DMS53 treated with DMSO at 0.1 percent for 48 hours (cell line): ENCODE measurements at regions not wholly inside any gene's neighbourhood (a gene's known extent, or its start where the extent isn't known, plus 50 kb on each side); places are given as distances from the start of the nearest gene placed in this dataset.

Experiments used
- DNase-seq: peaks from one replicate; lab custom pipeline; 2025; ENCODE audit not compliant: unreplicated experiment; lab: John Stamatoyannopoulos, UW

DNA sequence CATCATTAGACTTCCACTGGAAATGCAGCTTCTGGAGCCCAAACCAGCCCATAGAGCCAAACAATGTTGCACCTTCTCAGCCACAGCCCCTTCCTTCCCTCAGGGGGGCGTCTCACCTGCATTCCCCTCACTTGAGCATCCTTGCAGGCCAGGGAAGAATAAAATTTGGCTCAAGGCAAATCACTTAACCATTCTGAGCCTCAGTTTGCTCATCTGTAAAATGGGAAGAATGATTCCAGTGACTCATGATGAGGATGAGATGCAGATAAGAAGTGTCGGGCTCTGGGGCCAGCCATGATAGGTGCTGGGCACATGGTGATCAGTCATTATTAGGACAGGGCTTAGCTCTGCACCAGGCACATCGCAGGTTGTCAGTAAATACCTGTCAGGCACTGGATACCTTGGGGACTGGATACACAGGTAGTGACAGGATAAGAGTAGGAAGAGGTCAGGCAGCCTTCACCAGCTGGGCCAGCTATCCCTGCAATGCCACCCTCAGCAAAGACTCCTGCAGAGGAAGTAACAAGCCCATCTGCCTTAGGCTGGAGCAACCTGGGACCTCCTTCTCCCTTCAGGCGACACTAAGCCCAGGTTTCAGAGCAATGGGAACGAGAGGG lies 208.0 kb upstream of the TNRC6C start:
- no peak for DNase-seq

GRCh38 chr17:77753246-77753645 lies 205.3 kb upstream of the TNRC6C start:
- DNase-seq: no peak

DNA sequence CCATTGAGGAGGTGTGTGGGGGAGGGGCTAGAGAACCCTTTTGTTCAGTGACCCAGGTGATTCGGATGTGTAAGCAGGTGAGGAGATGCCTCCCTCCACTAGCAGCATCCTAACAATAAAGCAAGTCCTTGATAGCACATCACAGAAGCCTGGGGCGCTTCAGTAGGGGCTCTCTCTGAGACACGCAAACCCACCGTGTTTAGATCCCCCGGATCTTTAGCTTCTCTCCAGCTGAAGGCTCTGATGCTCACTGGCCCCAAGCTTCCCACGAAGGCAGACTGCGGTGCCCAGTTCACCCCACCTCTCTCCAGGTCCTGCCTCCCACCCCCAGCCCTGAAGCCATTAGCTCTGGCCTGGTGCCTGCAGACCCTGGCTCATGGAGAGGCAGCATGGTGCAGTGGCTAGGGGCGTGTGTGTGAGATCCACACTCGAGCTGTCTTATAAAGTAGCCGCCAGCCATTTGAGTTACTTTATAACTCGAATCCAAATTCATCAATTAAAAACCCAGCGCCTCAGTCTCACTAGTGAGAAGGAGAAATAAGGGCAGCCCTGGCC lies 204.7 kb upstream of the TNRC6C start:
- no peak for DNase-seq

GRCh38 chr17:77754956-77755355 lies 203.5 kb upstream of the TNRC6C start:
- no peak for DNase-seq

DNA sequence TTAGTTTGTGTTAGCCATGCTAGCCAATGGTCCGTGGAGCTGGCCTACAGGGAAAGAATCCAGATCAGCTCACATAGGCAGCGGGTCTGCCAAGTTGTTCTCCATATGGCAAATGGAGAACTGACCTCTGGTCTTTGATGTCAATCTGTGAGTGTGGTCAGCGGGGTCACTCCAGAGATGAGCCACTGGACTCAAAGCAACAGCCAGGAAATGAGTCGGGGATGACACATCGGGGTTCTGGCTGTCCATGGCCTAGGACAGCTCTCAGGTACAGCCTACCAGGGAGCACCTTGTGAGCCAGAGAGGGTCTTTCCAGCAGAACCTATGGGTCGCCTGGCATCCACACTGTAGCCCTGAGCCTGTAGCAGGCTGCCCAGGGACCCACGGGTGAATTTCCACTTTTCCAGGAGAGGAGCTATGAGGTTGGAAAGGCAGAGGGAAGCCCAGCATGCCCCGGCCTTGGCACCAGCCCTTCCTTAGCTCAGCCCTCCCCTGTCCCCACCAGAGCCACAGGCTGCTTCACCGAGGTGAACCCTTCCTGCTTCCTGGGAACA lies 203.0 kb upstream of the TNRC6C start:
- no peak for DNase-seq

- no peak for DNase-seq
These were observed 202.5 kb upstream of the TNRC6C start for GRCh38 chr17:77756028-77756427.

- DNase-seq: no peak
These were observed 201.5 kb upstream of the TNRC6C start for GRCh38 chr17:77756846-77757560.

DNA sequence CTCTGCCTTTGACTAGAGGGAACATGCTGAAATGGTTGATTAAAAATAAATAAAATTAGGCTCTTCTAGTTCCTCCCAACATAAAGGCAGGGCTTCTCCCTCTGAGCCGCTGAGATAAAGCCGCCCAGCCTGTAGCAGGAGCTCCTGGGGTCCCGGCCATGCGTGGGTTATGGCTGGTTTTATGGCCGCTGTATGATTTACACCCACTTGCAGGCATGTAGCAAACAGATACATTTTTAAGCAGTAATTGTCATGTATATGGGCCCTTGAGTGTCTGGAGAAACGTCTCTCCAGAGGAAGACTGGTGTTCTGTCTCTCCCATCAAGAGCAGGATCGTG lies 201.0 kb upstream of the TNRC6C start:
- no peak for DNase-seq

DNA sequence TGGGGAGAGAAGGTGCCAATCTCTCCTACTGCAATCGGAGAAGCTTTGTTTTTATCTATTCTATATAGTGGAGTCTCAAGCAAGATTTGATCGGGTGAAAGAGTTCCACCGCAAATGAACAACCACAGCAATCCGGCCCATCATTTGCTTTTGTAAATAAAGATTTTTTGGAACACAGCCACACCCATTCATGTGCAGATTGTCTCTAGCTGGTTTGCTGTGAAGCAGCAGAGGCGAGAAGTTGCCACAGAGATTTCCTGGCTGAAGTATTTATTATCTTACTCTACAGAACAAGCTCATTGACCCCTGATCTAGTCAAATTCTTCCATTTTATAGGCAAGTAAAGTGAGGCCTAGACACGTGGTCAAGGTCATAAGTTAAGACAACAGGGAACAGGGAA lies 195.5 kb upstream of the TNRC6C start:
- no peak for DNase-seq

GRCh38 chr17:77763575-77763974 lies 194.9 kb upstream of the TNRC6C start:
- no peak for DNase-seq

- no peak for DNase-seq
These were observed 193.2 kb upstream of the TNRC6C start for GRCh38 chr17:77765292-77765691.

DNA sequence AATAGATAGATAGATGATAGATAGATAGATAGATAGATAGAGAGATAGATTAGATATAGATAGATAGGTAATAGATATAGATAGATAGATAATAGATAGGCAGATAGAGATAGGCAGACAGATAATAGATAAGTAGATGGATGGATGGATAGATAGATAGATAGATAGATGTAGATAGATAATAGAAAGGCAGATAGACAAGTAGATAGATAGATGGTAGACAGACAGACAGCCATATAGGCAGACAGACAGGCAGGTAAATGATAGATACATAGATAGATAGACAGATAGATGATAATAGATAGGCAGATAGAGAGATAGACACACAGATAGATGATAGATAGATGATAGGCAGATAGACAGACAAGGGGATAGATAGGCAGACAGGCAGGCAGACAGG lies 191.4 kb upstream of the TNRC6C start:
- DNase-seq: no peak

GRCh38 chr17:77768248-77768852 lies 190.2 kb upstream of the TNRC6C start:
- no peak for DNase-seq

GRCh38 chr17:77769215-77769614 lies 189.3 kb upstream of the TNRC6C start:
- no peak for DNase-seq

- no peak for DNase-seq
These were observed 188.7 kb upstream of the TNRC6C start for GRCh38 chr17:77769762-77770161.

DNA sequence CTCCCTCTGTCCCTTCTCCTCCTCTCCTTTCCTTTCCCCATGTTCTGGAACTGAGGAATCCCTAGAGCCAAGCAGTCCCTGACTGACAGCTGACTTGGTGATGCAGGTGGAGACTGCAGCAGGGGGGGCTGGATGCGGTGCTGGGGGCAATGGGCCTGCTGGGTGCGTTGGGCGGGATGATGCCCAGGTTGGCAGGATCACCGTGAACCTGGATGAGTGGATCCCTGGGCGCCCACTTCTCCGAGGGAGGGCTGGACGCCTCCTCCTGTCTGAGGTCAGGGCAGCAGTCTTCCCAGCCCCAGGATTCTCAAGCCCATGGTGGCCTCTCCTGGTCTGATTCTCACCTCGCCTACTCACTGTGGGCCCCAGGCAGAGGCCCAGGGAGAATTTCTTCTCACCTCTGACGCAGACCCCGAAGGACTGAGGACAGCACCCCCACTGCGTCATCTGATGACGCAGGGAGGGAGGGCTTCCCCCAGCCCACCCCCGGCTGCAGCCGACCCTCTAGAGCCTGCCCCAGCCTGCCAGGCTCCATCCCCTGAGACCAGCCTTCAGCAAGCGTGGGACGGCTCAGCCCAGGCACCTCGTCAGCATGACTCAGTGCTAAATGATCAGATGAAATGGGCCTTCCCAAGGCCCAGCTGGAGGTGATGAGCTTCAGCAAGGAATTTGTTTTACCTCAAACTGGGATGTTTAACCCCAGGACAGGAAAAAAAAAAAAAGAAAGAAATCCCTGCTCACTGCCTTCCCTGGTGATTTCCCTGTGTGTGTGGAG lies 188.0 kb upstream of the TNRC6C start:
- DNase-seq: no peak

- DNase-seq: no peak
These were observed 187.4 kb upstream of the TNRC6C start for GRCh38 chr17:77771145-77771544.

DNA sequence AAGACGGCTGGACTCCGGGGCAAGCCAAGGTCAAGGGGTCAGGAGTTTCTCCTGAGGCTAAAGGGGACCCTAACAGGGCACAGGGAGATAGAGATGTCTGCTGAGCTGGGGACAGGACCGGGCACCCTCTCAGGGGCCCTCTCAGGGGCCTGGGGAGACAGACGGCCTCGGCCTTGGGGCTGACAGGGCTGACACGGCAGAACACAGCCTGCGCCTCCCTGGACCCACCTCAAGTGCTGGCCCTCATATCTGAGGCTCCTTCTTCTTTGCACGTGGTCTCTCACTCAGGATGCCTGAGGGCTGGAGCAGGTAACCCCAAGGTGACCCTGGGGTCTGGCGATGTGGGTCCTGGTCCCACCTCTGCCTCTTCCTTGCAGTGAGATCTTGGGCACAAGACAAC lies 186.9 kb upstream of the TNRC6C start:
- no peak for DNase-seq

DNA sequence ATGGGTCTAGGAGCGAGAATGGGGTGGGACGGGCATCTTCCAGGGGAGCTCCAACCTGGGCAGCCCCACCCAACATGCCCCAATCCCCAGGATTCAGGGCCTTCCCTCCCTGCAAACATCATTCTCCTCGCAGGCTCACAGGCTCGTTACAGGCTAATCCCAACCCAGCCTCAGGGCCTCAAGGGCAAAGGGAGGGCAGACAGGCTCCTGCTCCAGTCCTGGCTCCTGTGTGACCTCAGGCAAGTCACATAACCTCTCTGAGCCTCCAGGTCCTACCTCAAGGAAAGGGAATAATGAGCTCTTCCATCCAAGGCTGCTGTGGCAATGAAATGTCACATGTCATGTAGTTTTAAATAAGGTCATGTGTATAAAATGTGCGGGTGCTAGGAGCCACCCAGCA lies 186.5 kb upstream of the TNRC6C start:
- DNase-seq: no peak

DNA sequence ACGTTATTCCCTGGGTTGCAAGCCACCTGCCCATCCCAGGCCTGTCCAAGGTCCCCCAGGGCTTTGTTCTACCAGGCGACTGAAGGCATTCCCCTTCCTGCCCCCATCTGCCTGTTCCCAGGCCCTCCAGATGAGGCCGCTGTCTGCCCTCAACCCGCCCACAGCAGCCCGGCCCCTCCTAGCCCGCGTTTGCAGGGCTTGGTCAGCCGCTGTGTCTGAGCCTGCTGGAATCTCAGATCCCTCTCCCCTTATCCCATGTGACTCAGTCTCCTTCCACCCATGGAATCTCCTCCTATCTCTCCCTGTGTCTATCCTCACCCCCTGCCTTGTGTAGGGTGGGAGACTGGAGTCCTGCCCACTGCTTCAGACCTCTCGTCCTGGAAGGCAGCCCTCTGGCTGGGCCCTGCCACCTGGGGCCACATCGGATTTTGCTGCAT lies 186.0 kb upstream of the TNRC6C start:
- no peak for DNase-seq

DNA sequence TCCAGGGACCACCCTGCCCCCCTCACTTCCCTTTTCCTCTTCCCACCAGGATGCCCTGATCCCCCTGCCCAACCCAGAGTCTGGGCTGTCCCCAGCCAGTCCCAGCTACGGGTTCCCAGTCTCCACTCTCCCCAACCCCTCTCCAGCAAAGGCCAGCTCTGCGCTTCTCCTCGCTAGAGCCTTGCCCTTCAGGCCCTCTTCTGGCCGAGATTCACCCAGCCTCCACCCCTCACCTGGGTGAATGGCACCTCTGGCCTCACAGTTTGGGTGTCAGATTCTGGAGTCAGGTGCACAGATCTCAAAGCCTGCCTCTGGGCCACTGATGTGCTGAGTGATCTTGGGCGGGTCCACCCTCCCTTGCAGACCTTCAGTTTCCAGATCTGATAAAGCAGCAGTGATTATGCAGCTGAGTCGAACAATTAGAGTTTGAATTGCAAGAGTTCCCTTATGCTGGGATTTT lies 185.6 kb upstream of the TNRC6C start:
- DNase-seq: no peak
